HEK293T (cell line): ENCODE measurements at regions not wholly inside any gene's neighbourhood (a gene's known extent, or its start where the extent isn't known, plus 50 kb on each side); places are given as distances from the start of the nearest gene placed in this dataset.

Experiments used
- BHLHE40 ChIP-seq: fragments of 450-650 bp; IDR thresholded peaks from 2 replicates; pipeline ENCODE4 v1.6.1; 2016; ENCODE audit warnings: mild to moderate bottlenecking, moderate library complexity, borderline replicate concordance
- CTBP1 ChIP-seq: fragments of 450-650 bp; IDR thresholded peaks from 2 replicates; pipeline ENCODE4 v1.6.1; 2016; ENCODE audit warnings: borderline replicate concordance
- ELF4 ChIP-seq: fragments of 450-650 bp; IDR thresholded peaks from 2 replicates; pipeline ENCODE4 v1.6.1; 2017; ENCODE audit warnings: antibody characterized with exemption
- FOXA1 ChIP-seq: fragments of 450-650 bp; IDR thresholded peaks from 2 replicates; pipeline ENCODE4 v1.6.1; 2016; ENCODE audit warnings: mild to moderate bottlenecking
- FOXM1 ChIP-seq: fragments of 450-650 bp; IDR thresholded peaks from 2 replicates; pipeline ENCODE4 v1.6.1; 2017; ENCODE audit warnings: mild to moderate bottlenecking, borderline replicate concordance
- L3MBTL2 ChIP-seq: fragments of 450-650 bp; conservative IDR thresholded peaks from 2 replicates; pipeline ENCODE4 v1.6.1; 2016; ENCODE audit warnings: mild to moderate bottlenecking
- SP1 ChIP-seq: fragments of 450-650 bp; IDR thresholded peaks from 2 replicates; pipeline ENCODE4 v1.6.1; 2017
- SUZ12 ChIP-seq: fragments of 450-650 bp; IDR thresholded peaks from 2 replicates; pipeline ENCODE4 v1.6.1; 2016; ENCODE audit warnings: mild to moderate bottlenecking
- TARDBP ChIP-seq: fragments of 450-650 bp; IDR thresholded peaks from 2 replicates; pipeline ENCODE4 v1.6.1; 2016
- ZNF384 ChIP-seq: fragments of 450-650 bp; IDR thresholded peaks from 2 replicates; pipeline ENCODE4 v1.6.1; 2016

GRCh38 chr6:133748628-133749027 is 140.3 kb upstream of the TCF21 start:
- TF ChIP-seq BHLHE40, result no peak
- TF ChIP-seq SP1, result no peak
- TF ChIP-seq FOXA1, result no peak
- no peak for TF ChIP-seq L3MBTL2
- no peak for TF ChIP-seq SUZ12
- TF ChIP-seq CTBP1, result no peak
- TF ChIP-seq ELF4, result no peak
- TF ChIP-seq FOXM1, result no peak
- TF ChIP-seq TARDBP, result no peak
- no peak for TF ChIP-seq ZNF384
